ENCODE measurements at regions not wholly inside any gene's neighbourhood (a gene's known extent, or its start where the extent isn't known, plus 50 kb on each side); places are given as distances from the start of the nearest gene placed in this dataset.
"Not testable (repeated sequence)": the region's sequence is repeated elsewhere in the genome, so short reads cannot be mapped to it uniquely, and the experiment has no call there.

GRCh38 chr7:20896996-20897395 is 110.3 kb upstream of the SP8 start:
- H3K27me3 ChIP-seq (replicated peaks; ENCODE audit: control insufficient read depth, insufficient read depth, low read length) = no peaks in the 10 kb centered on the region
- H3K4me3 ChIP-seq (ENCODE audit: low read length) = no peak overlapping the region
- H3K9ac ChIP-seq (ENCODE audit: low read length) = no peak overlapping the region
- no peaks in the 10 kb centered on the region for H3K36me3 ChIP-seq (ENCODE audit: control insufficient read depth, insufficient read depth, low read length, severe bottlenecking)
- H3K9me3 ChIP-seq (ENCODE audit: control insufficient read depth, low read length) = no peaks in the 10 kb centered on the region
- no peak for DNase-seq (ENCODE audit: low read depth)
- no peaks in the 10 kb centered on the region for H3K4me1 ChIP-seq (ENCODE audit: control insufficient read depth, insufficient read depth, low read length)

GRCh38 chr7:20906801-20907453 is 120.2 kb upstream of the SP8 start:
- DNase-seq (ENCODE audit: low read depth) = no peak
- Histone ChIP-seq H3K4me1 (ENCODE audit: control insufficient read depth, insufficient read depth, low read length) (no peaks in the 10 kb centered on the region), H3K9ac (ENCODE audit: low read length) (no peak overlapping the region), H3K27me3 (replicated peaks; ENCODE audit: control insufficient read depth, insufficient read depth, low read length) (no peaks in the 10 kb centered on the region), H3K36me3 (ENCODE audit: control insufficient read depth, insufficient read depth, low read length, severe bottlenecking) (no peaks in the 10 kb centered on the region), H3K9me3 (ENCODE audit: control insufficient read depth, low read length) (no peaks in the 10 kb centered on the region), H3K4me3 (ENCODE audit: low read length) (no peak overlapping the region)

GRCh38 chr7:20911081-20911480 is 124.4 kb upstream of the SP8 start:
- no peaks in the 10 kb centered on the region for H3K4me1 ChIP-seq (ENCODE audit: control insufficient read depth, insufficient read depth, low read length)
- H3K27me3 ChIP-seq (replicated peaks; ENCODE audit: control insufficient read depth, insufficient read depth, low read length) = no peaks in the 10 kb centered on the region
- no peak overlapping the region for H3K9ac ChIP-seq (ENCODE audit: low read length)

GRCh38 chr7:20913853-20914252 is 127.2 kb upstream of the SP8 start:
- no peak overlapping the region for H3K4me3 ChIP-seq (ENCODE audit: low read length)
- no peaks in the 10 kb centered on the region for H3K27me3 ChIP-seq (replicated peaks; ENCODE audit: control insufficient read depth, insufficient read depth, low read length)
- no peaks in the 10 kb centered on the region for H3K9me3 ChIP-seq (ENCODE audit: control insufficient read depth, low read length)
- DNase-seq (ENCODE audit: low read depth) = no peak
- no peaks in the 10 kb centered on the region for H3K36me3 ChIP-seq (ENCODE audit: control insufficient read depth, insufficient read depth, low read length, severe bottlenecking)
- no peaks in the 10 kb centered on the region for H3K4me1 ChIP-seq (ENCODE audit: control insufficient read depth, insufficient read depth, low read length)
- H3K9ac ChIP-seq (ENCODE audit: low read length) = no peak overlapping the region

More at GRCh38 chr7:20911081-20911480, 124.4 kb upstream of the SP8 start:
- no peak overlapping the region for H3K4me3 ChIP-seq (ENCODE audit: low read length)
- no peak for DNase-seq (ENCODE audit: low read depth)
- H3K36me3 ChIP-seq (ENCODE audit: control insufficient read depth, insufficient read depth, low read length, severe bottlenecking) = no peaks in the 10 kb centered on the region
- no peaks in the 10 kb centered on the region for H3K9me3 ChIP-seq (ENCODE audit: control insufficient read depth, low read length)

GRCh38 chr7:20916311-20916710 is 129.6 kb upstream of the SP8 start:
- H3K9me3 ChIP-seq (ENCODE audit: control insufficient read depth, low read length) = no peaks in the 10 kb centered on the region
- no peak overlapping the region for H3K4me3 ChIP-seq (ENCODE audit: low read length)
- DNase-seq (ENCODE audit: low read depth) = no peak
- no peak overlapping the region for H3K9ac ChIP-seq (ENCODE audit: low read length)
- H3K36me3 ChIP-seq (ENCODE audit: control insufficient read depth, insufficient read depth, low read length, severe bottlenecking) = no peaks in the 10 kb centered on the region
- H3K4me1 ChIP-seq (ENCODE audit: control insufficient read depth, insufficient read depth, low read length) = no peaks in the 10 kb centered on the region
- H3K27me3 ChIP-seq (replicated peaks; ENCODE audit: control insufficient read depth, insufficient read depth, low read length) = no peaks in the 10 kb centered on the region

- H3K36me3 ChIP-seq (ENCODE audit: control insufficient read depth, insufficient read depth, low read length, severe bottlenecking) = no peaks in the 10 kb centered on the region
- no peak overlapping the region for H3K9ac ChIP-seq (ENCODE audit: low read length)
- H3K4me1 ChIP-seq (ENCODE audit: control insufficient read depth, insufficient read depth, low read length) = no peaks in the 10 kb centered on the region
- no peaks in the 10 kb centered on the region for H3K9me3 ChIP-seq (ENCODE audit: control insufficient read depth, low read length)
- H3K4me3 ChIP-seq (ENCODE audit: low read length) = no peak overlapping the region
- H3K27me3 ChIP-seq (replicated peaks; ENCODE audit: control insufficient read depth, insufficient read depth, low read length) = no peaks in the 10 kb centered on the region
- no peak for DNase-seq (ENCODE audit: low read depth)
Measured at GRCh38 chr7:20917603-20918002, 130.9 kb upstream of the SP8 start.

- Histone ChIP-seq H3K4me1 (ENCODE audit: control insufficient read depth, insufficient read depth, low read length) (no peaks in the 10 kb centered on the region), H3K4me3 (ENCODE audit: low read length) (no peak overlapping the region), H3K36me3 (ENCODE audit: control insufficient read depth, insufficient read depth, low read length, severe bottlenecking) (no peaks in the 10 kb centered on the region), H3K9ac (ENCODE audit: low read length) (no peak overlapping the region), H3K9me3 (ENCODE audit: control insufficient read depth, low read length) (no peaks in the 10 kb centered on the region), H3K27me3 (replicated peaks; ENCODE audit: control insufficient read depth, insufficient read depth, low read length) (no peaks in the 10 kb centered on the region)
- no peak for DNase-seq (ENCODE audit: low read depth)
Measured at GRCh38 chr7:20918156-20918555, 131.5 kb upstream of the SP8 start.

GRCh38 chr7:20927178-20927577 is 140.5 kb upstream of the SP8 start:
- H3K9ac ChIP-seq (ENCODE audit: low read length); DNase-seq (ENCODE audit: low read depth); H3K27me3 ChIP-seq (replicated peaks; ENCODE audit: control insufficient read depth, insufficient read depth, low read length); H3K36me3 ChIP-seq (ENCODE audit: control insufficient read depth, insufficient read depth, low read length, severe bottlenecking); H3K4me3 ChIP-seq (ENCODE audit: low read length); H3K9me3 ChIP-seq (ENCODE audit: control insufficient read depth, low read length); H3K4me1 ChIP-seq (ENCODE audit: control insufficient read depth, insufficient read depth, low read length): not testable (repeated sequence)

GRCh38 chr7:20927976-20928375 is 141.3 kb upstream of the SP8 start:
- no peaks in the 10 kb centered on the region for H3K4me1 ChIP-seq (ENCODE audit: control insufficient read depth, insufficient read depth, low read length)
- H3K4me3 ChIP-seq (ENCODE audit: low read length) = no peak overlapping the region
- H3K9me3 ChIP-seq (ENCODE audit: control insufficient read depth, low read length) = no peaks in the 10 kb centered on the region
- DNase-seq (ENCODE audit: low read depth) = no peak
- no peaks in the 10 kb centered on the region for H3K27me3 ChIP-seq (replicated peaks; ENCODE audit: control insufficient read depth, insufficient read depth, low read length)
- H3K9ac ChIP-seq (ENCODE audit: low read length) = no peak overlapping the region
- H3K36me3 ChIP-seq (ENCODE audit: control insufficient read depth, insufficient read depth, low read length, severe bottlenecking) = no peaks in the 10 kb centered on the region

- no peaks in the 10 kb centered on the region for H3K36me3 ChIP-seq (ENCODE audit: control insufficient read depth, insufficient read depth, low read length, severe bottlenecking)
- no peak for DNase-seq (ENCODE audit: low read depth)
- no peaks in the 10 kb centered on the region for H3K4me1 ChIP-seq (ENCODE audit: control insufficient read depth, insufficient read depth, low read length)
- no peak overlapping the region for H3K9ac ChIP-seq (ENCODE audit: low read length)
- no peaks in the 10 kb centered on the region for H3K9me3 ChIP-seq (ENCODE audit: control insufficient read depth, low read length)
- no peaks in the 10 kb centered on the region for H3K27me3 ChIP-seq (replicated peaks; ENCODE audit: control insufficient read depth, insufficient read depth, low read length)
- no peak overlapping the region for H3K4me3 ChIP-seq (ENCODE audit: low read length)
Measured at GRCh38 chr7:20929199-20929598, 142.5 kb upstream of the SP8 start.

- Histone ChIP-seq H3K4me1 (ENCODE audit: control insufficient read depth, insufficient read depth, low read length) (no peaks in the 10 kb centered on the region), H3K27me3 (replicated peaks; ENCODE audit: control insufficient read depth, insufficient read depth, low read length) (no peaks in the 10 kb centered on the region), H3K36me3 (ENCODE audit: control insufficient read depth, insufficient read depth, low read length, severe bottlenecking) (no peaks in the 10 kb centered on the region), H3K9ac (ENCODE audit: low read length) (no peak overlapping the region), H3K9me3 (ENCODE audit: control insufficient read depth, low read length) (no peaks in the 10 kb centered on the region), H3K4me3 (ENCODE audit: low read length) (no peak overlapping the region)
- no peak for DNase-seq (ENCODE audit: low read depth)
Measured at GRCh38 chr7:20931739-20932138, 145.1 kb upstream of the SP8 start.

All from adipocyte (in vitro differentiated cells).